Endothelial cell of umbilical vein (primary cell): ENCODE measurements at regions not wholly inside any gene's neighbourhood (a gene's known extent, or its start where the extent isn't known, plus 50 kb on each side); places are given as distances from the start of the nearest gene placed in this dataset.

Source experiments
- BruUV-seq: library from RNA; stranded (reverse); fragments of 400-500 nt; replicated peaks from 2 replicates; lab custom pipeline; 2021; lab: Mats Ljungman, UMichigan
- CTCF ChIA-PET: fragments of 300-600, 350-600 bp; sonication (Branson Sonifier 250); formaldehyde crosslinking; loops from one replicate; lab custom pipeline; 2021; ENCODE audit warnings: antibody characterized with exemption, inconsistent platforms; lab: Charles Lee
- POLR2A ChIA-PET: fragments of 300-600, 350-600 bp; sonication (Branson Sonifier 250); formaldehyde crosslinking; loops from one replicate; lab custom pipeline; 2021; ENCODE audit warnings: antibody characterized with exemption, inconsistent platforms; lab: Charles Lee
- DNase-seq: peaks from one replicate; pipeline ENCODE4 v3.0.0-alpha.2; 2011; ENCODE audit warnings: low read depth, low spot score
- FAIRE-seq: peaks from 2 replicates; lab custom pipeline; 2011; peaks lifted over from hg19 to GRCh38; lab: Jason Lieb, UNC
- H2AFZ ChIP-seq: 2 replicates; pipeline ENCODE4 v1.6.0; 2012; ENCODE audit warnings: low read depth, low read length, control low read depth, inconsistent platforms
- H3K27ac ChIP-seq: 2 replicates; pipeline ENCODE4 v1.5.1; 2011; ENCODE audit warnings: low read depth, mild to moderate bottlenecking, control low read depth, low read length, moderate library complexity; ENCODE audit not compliant: insufficient read depth
- H3K27me3 ChIP-seq, 2 experiments: 2 replicates each; pipeline versions ENCODE4 v1.6.0 to v1.6.1; 2011; ENCODE audit warnings: low read length in 2 of 2, mixed read lengths in 1 of 2; ENCODE audit not compliant: control insufficient read depth in 2 of 2, insufficient read depth in 2 of 2
- H3K36me3 ChIP-seq, 2 experiments: 2 replicates in 1 of 2; 3 replicates in 1 of 2; pipeline ENCODE4 v1.5.1; 2011; ENCODE audit warnings: low read length in 2 of 2, mild to moderate bottlenecking in 1 of 2, moderate library complexity in 1 of 2; ENCODE audit not compliant: control insufficient read depth in 2 of 2, insufficient read depth in 2 of 2; ENCODE audit errors: extremely low read depth in 1 of 2
- H3K4me1 ChIP-seq: 3 replicates; pipeline ENCODE4 v1.5.1; 2011; ENCODE audit warnings: mild to moderate bottlenecking, low read length; ENCODE audit not compliant: control insufficient read depth, insufficient read depth; ENCODE audit errors: extremely low read depth
- H3K4me2 ChIP-seq: 2 replicates; pipeline ENCODE4 v1.6.1; 2011; ENCODE audit warnings: low read length, control low read depth, mixed read lengths; ENCODE audit not compliant: insufficient read depth
- H3K4me3 ChIP-seq, 3 experiments: fragments of 200-600 bp in 1 of 3; sonication (generic), shearing (Covaris generic) in 1 of 3; replicated peaks in 1 of 3; 2 replicates each; pipeline ENCODE4 v1.5.1; 2011 to 2016; ENCODE audit warnings: control low read depth in 3 of 3, low read length in 3 of 3, mild to moderate bottlenecking in 2 of 3, inconsistent platforms in 1 of 3, low read depth in 1 of 3, moderate library complexity in 1 of 3; ENCODE audit not compliant: insufficient read depth in 1 of 3
- H3K79me2 ChIP-seq: 2 replicates; pipeline ENCODE4 v1.6.0; 2012; ENCODE audit warnings: low read length, inconsistent platforms; ENCODE audit not compliant: control insufficient read depth, insufficient read depth
- H3K9ac ChIP-seq: replicated peaks from 2 replicates; pipeline ENCODE3; 2011; ENCODE audit warnings: low read length, control low read depth; ENCODE audit not compliant: insufficient read depth; ENCODE audit errors: extremely low read depth
- H3K9me1 ChIP-seq: replicated peaks from 3 replicates; pipeline ENCODE4 v1.6.0; 2011; ENCODE audit warnings: mild to moderate bottlenecking, low read length; ENCODE audit not compliant: control insufficient read depth, insufficient read depth; ENCODE audit errors: extremely low read depth
- H3K9me3 ChIP-seq: replicated peaks from 2 replicates; pipeline ENCODE4 v1.5.1; 2012; ENCODE audit warnings: low read length, inconsistent platforms; ENCODE audit not compliant: control insufficient read depth, insufficient read depth
- H4K20me1 ChIP-seq: replicated peaks from 2 replicates; pipeline ENCODE3; 2011; ENCODE audit warnings: mild to moderate bottlenecking, low read length; ENCODE audit not compliant: control insufficient read depth, insufficient read depth; ENCODE audit errors: extremely low read depth
- CTCF ChIP-seq, 2 donors: IDR thresholded peaks; 1 replicate in 1 of 2; 2 replicates in 1 of 2; pipeline ENCODE4 v1.5.1; 2011; ENCODE audit warnings: low read length in 2 of 2, mild to moderate bottlenecking in 2 of 2, moderate library complexity in 2 of 2, control low read depth in 1 of 2, inconsistent platforms in 1 of 2, low read depth in 1 of 2; ENCODE audit not compliant: insufficient read depth in 1 of 2; ENCODE audit errors: extremely low read depth in 1 of 2
- EZH2 ChIP-seq: IDR thresholded peaks from 2 replicates; pipeline ENCODE4 v1.6.1; 2012; ENCODE audit warnings: borderline replicate concordance, low read depth, mild to moderate bottlenecking, moderate library complexity, low read length, inconsistent platforms; ENCODE audit not compliant: severe bottlenecking
- FOS ChIP-seq: IDR thresholded peaks from 2 replicates; pipeline ENCODE4 v1.6.1; 2011; ENCODE audit warnings: mild to moderate bottlenecking, low read length, moderate library complexity, borderline replicate concordance; ENCODE audit not compliant: insufficient read depth
- GATA2 ChIP-seq: IDR thresholded peaks from 2 replicates; pipeline ENCODE4 v1.7.0; 2011; ENCODE audit warnings: low read depth, mild to moderate bottlenecking, moderate library complexity, mixed read lengths, low read length; ENCODE audit not compliant: insufficient read length, insufficient read depth
- JUN ChIP-seq: IDR thresholded peaks from 2 replicates; pipeline ENCODE4 v1.6.1; 2011; ENCODE audit warnings: borderline replicate concordance, low read depth; ENCODE audit not compliant: insufficient read length, insufficient read depth
- MAX ChIP-seq: IDR thresholded peaks from 2 replicates; pipeline ENCODE4 v1.6.1; 2011; ENCODE audit not compliant: insufficient read depth, insufficient read length
- MYC ChIP-seq: IDR thresholded peaks from one replicate; pipeline ENCODE4 v1.6.1; 2011; ENCODE audit warnings: mild to moderate bottlenecking, low read depth, low read length
- POLR2A ChIP-seq: IDR thresholded peaks from 2 replicates; pipeline ENCODE4 v1.6.1; 2012; ENCODE audit warnings: low read depth, mild to moderate bottlenecking, control low read depth, low read length
- POLR2AphosphoS5 ChIP-seq: IDR thresholded peaks from 2 replicates; pipeline ENCODE4 v1.6.1; 2012; ENCODE audit warnings: low read depth, mild to moderate bottlenecking, control low read depth, low read length, moderate library complexity; ENCODE audit not compliant: insufficient read depth
- dilution Hi-C: fragments of 300-500 bp; cut with MboI; formaldehyde crosslinking; loops from one replicate; pipeline ENCODE4 v1.15.0; 2019; ENCODE audit warnings: low sequenced_read_pairs; ENCODE audit not compliant: extremely low pct_ligation_motif_present
- intact Hi-C: fragments of 100-400 bp; cut with micrococcal nuclease; formaldehyde crosslinking; loops from one replicate; pipeline ENCODE4 v1.10.0; 2022

- Histone ChIP-seq H3K4me2 (no peak overlapping the region), H3K27me3 (no peaks in the 10 kb centered on the region), H3K4me3 (no peak overlapping the region), H3K79me2 (no peaks in the 10 kb centered on the region), H3K9me1 (no peaks in the 10 kb centered on the region), H3K9me3 (no peaks in the 10 kb centered on the region), H3K27ac (no peak overlapping the region), H3K36me3 (no peaks in the 10 kb centered on the region), H4K20me1 (no peaks in the 10 kb centered on the region), H3K4me1 (no peaks in the 10 kb centered on the region), H2AFZ (no peak overlapping the region), H3K9ac (no peak overlapping the region)
- CTCF ChIA-PET, result no interaction called here
- DNase-seq (no peak), FAIRE-seq (no peak)
- TF ChIP-seq MYC (no peak), EZH2 (no peak), POLR2A (no peak)
- POLR2A ChIA-PET, result no interaction called here
- dilution Hi-C loops, result no loop called here
- no TSS peak for BruUV-seq
- intact Hi-C loops, result no loop called here
These were observed 88.0 kb downstream of the SLC10A2 start for GRCh38 chr13:102978168-102978567.

- Histone ChIP-seq H4K20me1 (no peaks in the 10 kb centered on the region), H3K27me3 (no peaks in the 10 kb centered on the region), H3K4me1 (no peaks in the 10 kb centered on the region), H3K9ac (no peak overlapping the region), H3K4me2 (no peak overlapping the region), H3K9me1 (no peaks in the 10 kb centered on the region), H3K79me2 (no peaks in the 10 kb centered on the region), H3K4me3 (no peak overlapping the region), H3K36me3 (no peaks in the 10 kb centered on the region), H3K9me3 (no peaks in the 10 kb centered on the region), H3K27ac (no peak overlapping the region), H2AFZ (no peak overlapping the region)
- intact Hi-C loops (no loop called here), dilution Hi-C loops (no loop called here)
- no peak for FAIRE-seq
- no peak for TF ChIP-seq MYC
- no peak for TF ChIP-seq POLR2A
- TF ChIP-seq CTCF (IDR thresholded peaks at IDR 0.05; ENCODE audit: extremely low read depth in 1 of 2, insufficient read depth in 1 of 2, low read depth in 1 of 2, low read length in 2 of 2), result no peak
- no peak for TF ChIP-seq FOS
- TF ChIP-seq MAX, result no peak
- TF ChIP-seq JUN, result no peak
- no peak for TF ChIP-seq EZH2
- no peak for TF ChIP-seq POLR2AphosphoS5
- no peak for TF ChIP-seq GATA2
- CTCF ChIA-PET, result no interaction called here
- no TSS peak for BruUV-seq
- no peak for DNase-seq
- POLR2A ChIA-PET, result no interaction called here
These were observed 88.7 kb downstream of the SLC10A2 start for GRCh38 chr13:102977471-102977870.
